HG03280 (cell line): ENCODE measurements at regions not wholly inside any gene's neighbourhood (a gene's known extent, or its start where the extent isn't known, plus 50 kb on each side); places are given as distances from the start of the nearest gene placed in this dataset.

Experiments
- ATAC-seq: cut with Tn5 transposase; IDR thresholded peaks from one replicate; pipeline ENCODE4 v1.9.1; 2021; ENCODE audit warnings: mild to moderate bottlenecking, moderate library complexity; ENCODE audit not compliant: unreplicated experiment

DNA sequence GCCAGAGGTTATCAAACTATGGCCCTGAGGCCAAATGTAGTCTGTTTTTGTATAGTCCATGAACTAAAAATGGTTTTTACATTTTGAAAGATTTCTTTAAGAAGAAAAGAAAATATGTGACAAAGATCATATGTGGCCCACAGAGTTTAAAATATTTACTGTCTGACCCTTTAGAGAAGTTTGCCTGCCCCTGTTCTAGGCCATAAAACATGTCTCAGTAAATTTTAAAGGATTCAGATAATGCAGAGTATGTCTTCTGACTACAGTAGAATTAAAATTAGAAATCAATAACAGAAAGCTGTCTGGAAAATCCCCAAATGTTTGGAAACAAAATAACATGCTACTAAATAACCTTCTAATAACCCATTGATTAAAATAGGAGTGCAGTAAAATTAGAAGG lies 86.3 kb downstream of the KCNRG start:
- ATAC-seq = no peak

DNA sequence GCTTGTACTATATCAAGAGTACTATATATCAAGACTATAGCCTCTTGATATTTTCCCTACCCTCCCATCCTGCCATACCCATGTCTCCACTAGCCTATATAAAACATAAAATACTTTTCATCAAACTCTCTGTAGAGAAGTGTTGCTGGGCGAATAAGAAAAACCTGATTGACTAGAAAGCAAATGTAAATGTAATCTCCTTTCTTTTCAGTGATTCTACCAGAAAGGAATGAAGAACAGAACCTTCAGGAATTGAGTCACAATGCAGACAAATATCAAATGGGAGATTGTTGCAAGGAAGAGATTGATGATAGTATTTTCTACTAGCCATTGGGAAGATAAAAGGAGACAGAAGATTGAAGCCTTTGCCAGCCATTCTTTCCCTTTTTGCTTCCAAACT lies 89.2 kb downstream of the KCNRG start:
- no peak for ATAC-seq

DNA sequence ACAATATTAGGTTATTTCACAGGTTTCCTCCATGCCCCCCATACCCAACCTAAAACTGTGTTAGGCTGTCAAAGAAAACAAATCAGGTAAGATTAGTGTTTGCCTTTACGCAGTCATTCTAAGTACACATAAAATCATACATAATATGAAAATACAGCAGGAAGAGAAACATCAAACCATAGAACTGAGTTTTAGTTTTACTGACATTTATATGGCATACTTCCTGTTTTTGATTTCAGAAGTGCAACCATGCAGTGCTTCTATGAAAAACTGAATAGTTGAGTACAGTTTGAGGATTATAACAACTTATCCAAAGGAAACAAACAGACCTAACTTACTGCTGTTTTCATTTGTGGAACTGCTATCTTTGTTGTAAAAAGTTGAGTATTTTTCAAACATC lies 91.3 kb downstream of the KCNRG start:
- ATAC-seq = peak; percentile 82

DNA sequence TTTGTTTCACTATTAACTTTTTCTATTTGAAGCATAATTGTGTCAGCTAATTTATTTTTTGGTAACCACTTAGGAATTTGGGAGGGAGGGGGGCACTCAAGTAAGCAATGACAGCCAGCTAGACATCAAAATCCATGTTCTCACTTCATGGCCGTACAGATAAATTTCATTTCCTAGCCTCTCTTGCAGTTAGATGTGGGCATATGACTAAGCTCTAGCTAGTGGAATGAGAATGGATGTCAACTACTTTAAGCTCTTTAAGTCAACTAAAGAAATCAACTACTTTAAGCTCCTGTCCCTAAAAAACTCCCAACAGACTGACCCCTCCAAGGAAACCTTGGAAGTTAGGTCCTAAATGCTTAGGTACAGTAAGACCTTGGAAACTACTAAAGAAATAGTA lies 92.0 kb downstream of the KCNRG start:
- no peak for ATAC-seq

DNA sequence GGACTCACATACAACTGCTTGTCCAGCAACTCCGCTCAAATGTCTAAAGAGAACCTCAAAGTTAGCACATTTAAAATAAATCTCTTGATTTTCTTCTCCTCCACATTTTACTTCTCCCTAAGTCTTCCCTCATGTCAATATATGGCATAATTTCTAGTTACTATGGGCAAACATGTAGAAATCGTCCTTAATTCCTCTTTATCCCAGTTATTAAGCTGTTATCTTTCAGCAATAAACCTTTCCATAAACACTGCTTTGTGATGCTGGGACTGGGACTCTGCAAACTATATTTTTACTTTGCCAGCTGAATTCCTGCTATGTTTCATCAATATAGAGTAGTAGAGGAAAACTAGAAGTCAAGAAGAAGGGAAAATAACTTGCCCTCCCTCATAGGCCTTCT lies 99.7 kb downstream of the KCNRG start:
- no peak for ATAC-seq

DNA sequence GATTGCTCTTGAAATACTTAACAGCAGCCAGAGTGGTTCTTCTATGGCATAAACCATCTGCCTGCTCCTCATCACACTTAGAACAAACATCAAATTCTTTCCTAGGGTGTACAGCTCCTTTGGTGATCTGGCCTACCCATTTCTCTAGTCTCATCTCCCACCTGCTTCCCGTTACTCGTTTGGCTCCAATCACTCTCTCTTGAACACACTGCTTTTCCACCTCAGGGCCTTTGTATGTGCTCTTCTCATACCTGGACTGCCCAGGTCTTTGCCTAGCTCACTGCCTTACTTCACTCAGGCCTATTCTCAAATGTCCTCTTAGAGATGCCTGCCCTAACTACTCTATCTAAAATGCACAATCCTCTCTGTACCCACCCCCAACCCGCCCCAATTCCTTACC lies 100.5 kb downstream of the KCNRG start:
- ATAC-seq = no peak

DNA sequence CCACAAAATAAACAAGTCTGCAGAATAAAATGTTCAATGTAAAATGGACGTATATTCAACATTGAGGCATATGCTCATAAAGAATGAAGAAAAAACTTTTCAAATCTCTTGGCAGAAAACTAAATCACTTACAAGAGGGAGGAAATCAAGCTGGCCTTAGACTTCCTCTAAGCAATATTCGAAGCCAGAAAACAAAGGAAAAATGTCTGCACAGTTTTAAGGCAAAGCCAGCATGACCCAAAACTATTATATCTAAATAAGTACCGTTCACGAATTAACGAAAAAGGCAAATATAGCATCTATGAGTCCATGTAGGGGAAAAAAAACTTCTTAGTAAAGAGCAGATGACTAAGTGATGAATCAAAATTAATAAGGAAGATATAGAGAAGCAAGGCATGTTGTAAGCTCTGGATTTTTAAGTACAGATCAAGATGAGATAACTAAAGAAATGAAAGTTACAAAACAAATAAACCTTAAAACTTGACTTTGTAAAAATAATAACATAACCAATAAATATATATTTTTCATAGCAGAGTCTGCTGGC lies 101.3 kb downstream of the KCNRG start:
- no peak for ATAC-seq

DNA sequence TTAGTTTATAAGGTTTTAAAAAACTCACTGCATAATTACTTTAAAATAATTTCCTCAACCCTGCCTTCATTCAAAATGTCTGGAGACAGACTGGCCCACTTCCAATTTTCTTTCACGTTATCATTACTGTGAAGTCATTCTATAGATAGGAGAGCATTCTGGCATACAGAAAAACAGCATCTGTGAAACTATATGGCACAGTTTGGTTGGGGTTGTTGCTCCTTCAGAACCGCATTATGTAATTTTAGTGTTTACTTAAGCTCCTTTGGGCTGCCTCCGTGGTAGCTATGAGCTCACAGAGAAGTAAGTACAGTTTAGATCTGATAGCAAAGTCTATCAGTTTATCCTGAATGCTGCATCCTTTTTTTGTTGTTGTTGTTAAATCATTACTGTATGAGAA lies 104.3 kb downstream of the KCNRG start:
- ATAC-seq = no peak

DNA sequence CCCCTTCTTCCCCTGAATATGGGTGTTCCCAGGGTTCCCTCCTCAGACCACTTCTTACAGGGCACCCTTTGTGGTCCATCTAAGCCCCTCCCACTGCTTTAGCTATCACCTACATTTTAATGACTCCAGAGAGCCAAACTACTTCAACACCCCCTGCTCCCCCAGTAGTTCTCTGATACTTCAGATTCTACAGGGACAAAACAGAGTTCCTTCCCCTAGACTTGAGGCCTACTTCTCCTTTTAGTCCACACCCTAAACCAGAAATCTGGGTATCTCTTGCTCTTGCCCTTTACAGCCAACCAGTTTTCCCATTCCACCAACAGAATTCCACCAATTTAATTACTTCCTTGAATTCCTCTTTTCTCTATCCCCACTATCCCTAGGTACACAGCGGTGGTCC lies 107.2 kb downstream of the KCNRG start:
- ATAC-seq = no peak

DNA sequence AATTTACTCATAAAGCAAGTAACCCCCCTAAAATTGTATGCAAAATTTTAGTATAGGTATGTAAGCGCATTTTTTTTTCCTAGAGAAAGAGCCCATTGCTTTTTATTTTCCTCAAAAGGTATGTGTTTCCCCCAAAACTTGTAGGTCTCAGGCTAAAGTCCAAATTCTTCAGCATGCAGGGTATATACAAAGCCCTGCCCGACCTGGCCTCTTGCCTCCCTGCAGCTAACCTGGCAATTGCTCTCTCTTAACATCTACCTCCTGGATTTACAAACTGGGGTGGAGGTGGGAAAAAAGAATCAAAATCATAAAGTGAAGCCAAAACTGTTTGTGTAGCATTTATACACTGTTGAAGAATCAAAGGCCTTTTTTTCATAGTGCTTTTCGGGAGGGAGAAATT lies 107.8 kb downstream of the KCNRG start:
- no peak for ATAC-seq

DNA sequence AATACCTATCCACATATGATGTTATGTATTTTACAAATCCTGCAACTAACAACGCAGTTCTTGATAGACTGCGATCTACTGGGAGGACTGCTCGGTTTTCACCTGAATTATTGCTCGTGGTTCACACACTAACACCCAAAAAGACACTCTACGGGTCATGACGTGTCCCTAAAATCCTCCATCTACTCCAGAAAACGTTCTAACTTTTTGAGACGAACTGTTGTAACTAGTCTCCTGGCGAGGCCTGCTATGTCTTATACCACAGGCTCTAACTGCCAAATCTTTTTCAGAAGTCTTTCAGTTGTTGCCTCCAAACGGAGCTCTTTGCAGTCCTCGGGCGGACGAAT lies 108.2 kb downstream of the KCNRG start:
- no peak for ATAC-seq

DNA sequence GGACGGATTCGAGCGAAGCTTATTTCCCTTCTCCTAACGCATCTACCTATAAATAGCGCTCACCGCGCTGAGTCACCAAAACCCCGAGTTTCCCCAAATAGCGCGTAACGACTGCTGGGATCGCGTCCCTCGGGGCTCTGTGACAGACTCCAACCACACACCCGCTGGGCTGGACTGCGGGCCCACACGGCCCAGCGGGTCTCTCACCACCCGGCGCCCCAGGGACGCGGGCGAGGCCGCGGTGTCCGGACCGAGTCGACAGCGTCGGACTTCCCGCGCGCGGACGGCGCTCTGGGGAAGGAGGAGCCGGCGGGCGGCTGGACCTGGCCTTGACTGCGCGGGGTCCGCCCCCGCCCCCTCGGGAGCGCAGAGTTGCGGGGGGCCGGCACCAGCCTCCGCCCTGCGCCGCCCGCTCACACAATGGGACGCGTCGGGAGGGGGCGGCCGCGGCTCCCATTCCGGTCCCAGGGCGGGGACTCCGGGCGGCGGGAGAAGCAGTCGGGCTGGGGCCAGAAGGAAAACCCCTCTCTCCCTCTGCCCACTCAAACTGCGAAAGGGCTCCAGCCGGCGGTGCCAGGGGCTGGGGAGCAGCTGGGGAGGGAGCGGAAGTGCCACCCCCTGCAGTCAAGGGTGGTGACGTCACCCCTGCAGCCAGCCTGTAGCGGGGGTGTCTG lies 108.8 kb downstream of the KCNRG start:
- ATAC-seq = peak; percentile 60

DNA sequence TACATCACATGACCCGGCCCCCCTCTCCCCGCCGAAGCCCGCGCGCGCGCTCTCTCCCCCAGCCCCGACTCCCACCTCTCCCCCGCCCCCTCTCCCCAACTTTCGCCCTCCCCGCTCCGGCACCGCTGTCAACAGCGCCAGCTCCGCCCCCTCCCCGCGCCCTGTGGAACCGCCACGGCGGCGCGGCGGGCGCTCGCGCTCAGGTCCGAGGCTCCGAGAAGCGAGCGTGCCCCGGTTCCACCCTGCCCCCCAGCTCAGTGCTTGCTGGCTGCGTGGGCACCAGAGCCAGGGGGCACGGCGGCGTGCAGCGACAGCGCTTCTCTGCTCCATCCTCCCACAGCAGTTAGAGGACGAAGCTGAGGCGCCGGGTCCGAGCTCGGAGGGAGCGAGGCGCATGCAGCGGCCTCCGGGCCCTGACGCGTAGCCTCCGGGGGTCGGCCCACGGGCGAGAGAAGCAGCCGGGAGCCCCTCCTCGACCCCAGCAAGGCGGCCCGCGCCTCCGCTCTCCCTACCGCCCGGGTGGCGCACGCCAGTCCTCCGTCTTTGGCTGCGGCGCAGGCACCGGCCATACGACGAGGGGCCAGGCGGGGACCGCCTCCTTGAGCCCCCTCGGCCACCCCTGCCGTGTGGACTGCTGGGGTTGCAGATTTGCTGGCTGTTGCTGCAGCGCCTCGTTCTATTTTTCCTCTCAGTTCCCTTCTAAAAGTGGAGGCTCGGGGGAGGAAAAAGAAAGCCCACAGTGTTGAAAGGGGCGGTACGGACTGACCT lies 109.5 kb downstream of the KCNRG start:
- ATAC-seq = peak; percentile 41

DNA sequence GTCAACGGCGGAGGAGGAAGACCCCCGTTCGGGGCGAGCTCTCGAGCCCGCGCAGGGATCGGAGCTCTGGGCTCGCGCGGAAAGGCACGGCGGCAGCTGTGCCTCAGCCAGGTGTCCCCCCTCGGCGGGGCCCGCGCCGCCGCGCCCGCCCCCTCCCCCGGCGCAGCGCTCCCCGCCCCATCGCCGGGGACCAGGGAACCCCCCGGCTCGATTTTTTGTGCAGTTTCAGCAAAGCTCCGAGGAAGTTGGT lies 110.0 kb downstream of the KCNRG start:
- peak; percentile 9 for ATAC-seq

DNA sequence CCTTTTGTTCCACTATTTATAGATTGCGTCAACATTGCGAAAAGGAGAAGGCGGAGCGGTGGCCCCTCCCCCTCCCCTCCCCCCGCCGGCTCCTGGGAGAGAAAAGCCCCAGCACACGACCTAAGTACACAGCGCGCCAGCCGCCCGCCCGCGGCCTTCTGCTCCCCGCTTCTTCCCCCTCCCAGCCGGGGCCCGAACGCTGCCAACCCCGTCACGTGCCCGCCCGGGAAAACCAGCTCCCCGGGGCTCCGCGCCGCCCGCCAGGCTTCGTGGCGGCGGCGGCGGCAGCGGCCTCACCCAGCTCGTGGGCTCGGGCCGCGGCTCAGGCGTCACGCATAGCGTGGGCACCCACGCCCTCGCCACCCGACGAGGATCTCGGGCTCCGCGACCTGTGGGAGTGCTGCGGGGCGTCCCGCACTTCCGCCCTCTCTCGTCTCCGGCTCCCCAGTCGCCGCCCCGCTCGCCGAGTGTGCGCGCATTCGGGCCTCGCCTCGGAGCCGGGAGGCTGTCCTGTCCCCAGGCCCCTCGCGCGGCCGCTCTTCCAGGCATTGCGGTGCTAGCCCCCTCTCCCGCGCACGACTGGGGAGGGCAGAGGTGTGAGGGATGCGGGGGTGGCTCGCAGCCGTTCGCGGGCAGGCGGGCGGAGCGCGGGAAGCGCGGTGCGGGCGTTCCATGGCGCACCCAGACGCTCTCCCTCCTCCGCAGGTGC lies 110.5 kb downstream of the KCNRG start:
- peak; percentile 8 for ATAC-seq

DNA sequence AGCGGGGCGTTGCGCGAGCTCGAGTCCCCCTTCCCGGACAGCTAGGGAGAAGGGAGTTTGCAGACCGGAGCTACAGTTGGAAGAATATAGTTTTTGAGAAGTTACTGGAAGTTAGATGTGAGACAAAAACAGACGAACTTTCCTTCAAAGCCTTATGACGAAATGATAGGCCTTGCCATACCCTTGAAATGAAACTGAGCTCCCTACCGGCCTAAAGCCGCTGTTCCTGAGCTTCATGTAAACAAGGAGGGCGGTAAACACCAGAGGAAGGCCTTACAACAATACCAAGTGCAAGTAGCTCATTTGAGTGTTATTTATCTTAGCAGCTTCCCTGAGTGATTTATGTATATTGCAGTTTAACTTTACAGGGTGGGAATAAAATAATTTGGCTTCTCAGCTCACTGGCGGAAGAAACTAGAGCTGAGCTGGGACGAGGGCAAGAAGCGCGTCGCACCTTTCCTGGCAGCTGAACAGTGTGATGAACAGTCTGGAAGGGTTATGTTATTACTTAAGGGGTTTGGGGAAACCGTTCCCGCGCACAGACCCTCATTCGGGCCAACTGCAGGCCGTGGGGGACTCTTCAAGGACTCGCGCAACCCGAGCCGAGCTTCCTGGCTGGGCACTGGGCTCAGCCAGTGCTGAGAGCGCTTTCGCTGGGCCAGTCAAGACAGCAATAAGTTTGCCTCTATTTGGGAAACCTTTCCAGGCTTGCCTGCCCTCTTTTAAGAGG lies 111.2 kb downstream of the KCNRG start:
- no peak for ATAC-seq

DNA sequence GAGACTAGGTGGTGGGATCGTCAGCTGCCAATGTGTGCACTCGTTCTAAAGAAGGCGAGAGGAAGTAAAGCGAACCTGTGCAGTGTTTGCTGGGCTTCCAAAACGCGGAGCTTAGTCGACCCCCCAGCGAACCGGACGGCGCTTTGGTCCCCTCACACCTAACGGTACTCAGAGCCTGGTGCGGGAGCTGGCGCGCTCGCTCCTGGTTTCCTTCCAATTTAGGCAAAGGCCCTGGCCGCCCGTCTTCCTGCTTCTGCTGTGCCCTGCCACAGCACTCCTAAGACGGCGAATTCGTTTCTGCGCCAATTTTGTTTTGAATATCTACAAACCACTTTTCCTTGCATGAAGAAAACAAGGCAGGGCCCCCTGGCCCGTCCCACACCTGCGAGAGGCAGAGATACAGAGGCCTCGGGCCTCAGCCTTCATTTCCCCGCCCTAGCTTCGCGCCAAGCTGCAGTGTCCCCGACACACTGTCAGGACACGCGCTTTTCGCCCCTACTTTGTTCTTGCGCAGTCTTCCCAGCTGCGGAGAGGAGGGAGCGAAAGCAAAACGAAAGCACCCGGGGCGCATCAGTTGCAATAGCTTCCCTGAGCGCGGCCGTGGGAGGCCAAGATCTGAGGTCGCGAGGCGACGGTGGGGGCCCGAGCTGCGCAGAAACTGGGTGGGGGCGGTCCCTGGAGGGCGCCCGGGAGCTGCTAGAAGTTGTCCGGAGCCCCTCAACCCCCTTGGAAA lies 111.9 kb downstream of the KCNRG start:
- no peak for ATAC-seq

DNA sequence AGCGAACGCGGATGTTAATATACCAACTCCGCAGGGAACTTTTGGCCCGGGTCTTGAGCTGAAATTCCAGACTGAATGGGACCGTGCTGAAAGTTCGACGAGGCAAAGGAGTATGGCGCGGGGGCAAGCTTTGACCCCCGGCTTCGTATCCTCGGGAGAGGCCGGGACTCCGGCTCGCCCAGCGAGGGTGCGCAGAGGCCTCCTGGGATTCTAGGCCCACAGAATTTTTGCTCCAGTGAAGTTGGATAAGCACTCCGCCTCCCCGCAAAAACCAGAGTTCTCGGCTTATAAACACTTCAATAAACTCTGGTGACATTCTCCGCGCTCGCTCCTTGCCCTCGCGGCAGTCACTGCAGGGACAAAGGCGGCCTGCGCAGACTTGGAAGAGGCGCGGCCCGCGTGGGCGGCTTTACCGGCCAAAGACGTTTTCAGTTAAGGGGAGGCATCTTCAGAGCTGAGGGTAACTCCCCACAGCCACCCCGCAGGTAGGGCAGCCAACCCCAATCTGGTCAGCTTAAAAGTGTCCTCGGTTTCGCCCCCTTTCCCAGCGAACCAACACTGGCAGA lies 112.6 kb downstream of the KCNRG start:
- no peak for ATAC-seq

DNA sequence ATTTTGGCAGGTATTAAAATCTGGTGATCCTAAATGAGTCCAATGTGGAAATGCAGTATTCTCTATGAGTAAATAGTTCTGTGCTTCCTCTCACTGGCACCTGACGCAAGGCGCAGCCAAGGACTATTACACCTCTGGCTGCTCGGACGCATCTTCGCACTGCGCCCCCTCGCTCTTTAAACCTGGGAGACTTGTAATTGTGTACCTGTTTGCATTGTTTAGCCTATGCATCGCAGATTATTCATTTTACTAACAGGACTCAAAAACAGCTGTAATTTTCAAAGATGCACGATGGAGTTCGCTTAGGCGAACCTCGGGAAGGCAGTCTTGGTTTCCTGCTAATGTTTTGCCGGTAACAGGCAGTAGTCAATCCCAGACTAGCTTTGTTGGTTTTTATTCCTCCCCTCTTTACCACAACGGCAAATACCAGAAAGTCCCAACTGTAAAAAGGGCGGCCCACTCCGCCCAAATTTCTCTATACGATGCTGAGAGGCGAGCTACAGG lies 113.2 kb downstream of the KCNRG start:
- no peak for ATAC-seq

DNA sequence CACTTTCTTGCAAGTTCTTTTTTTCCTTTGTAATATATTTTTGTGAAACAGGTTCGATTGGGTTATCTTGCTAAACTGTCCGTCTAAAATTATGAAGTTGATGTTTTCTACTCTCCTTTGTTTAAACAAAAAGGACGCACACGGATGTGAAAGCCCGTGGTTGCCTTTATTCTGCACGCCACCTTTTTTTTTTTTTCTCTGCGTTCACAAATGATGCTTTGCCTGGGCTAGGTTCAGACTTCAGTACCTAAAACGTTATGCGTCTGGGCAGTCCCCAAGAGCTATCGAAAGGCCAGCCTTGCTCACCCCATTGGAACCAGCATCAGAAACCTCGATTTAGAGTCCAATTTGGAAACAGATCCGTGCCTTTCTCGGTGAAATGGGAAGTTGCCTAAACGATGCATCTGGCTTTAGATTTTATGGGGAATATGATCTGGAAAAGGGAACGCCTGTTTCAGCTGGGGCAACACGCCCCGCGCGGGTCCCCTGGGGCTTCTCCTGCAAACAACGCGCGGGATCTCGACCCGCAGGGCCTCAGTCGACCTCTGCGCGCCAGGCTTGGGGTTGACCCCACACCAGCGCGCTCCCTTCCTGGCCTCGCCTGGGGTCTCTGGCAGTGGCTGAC lies 113.9 kb downstream of the KCNRG start:
- ATAC-seq = no peak
